ENCODE measurements at regions not wholly inside any gene's neighbourhood (a gene's known extent, or its start where the extent isn't known, plus 50 kb on each side); places are given as distances from the start of the nearest gene placed in this dataset.

- no peak for DNase-seq
- Histone ChIP-seq H3K4me3 (no peak overlapping the region), H3K4me1 (no peaks in the 10 kb centered on the region), H3K9me3 (no peaks in the 10 kb centered on the region), H3K27ac (no peak overlapping the region), H3K36me3 (no peaks in the 10 kb centered on the region), H3K27me3 (no peaks in the 10 kb centered on the region)
- TF ChIP-seq CTCF (IDR thresholded peaks at IDR 0.05), result no peak
- TF ChIP-seq POLR2A (IDR thresholded peaks at IDR 0.05), result no peak
Measured at GRCh38 chr1:82707681-82708080, 906.9 kb downstream of the ADGRL2 start.

DNA sequence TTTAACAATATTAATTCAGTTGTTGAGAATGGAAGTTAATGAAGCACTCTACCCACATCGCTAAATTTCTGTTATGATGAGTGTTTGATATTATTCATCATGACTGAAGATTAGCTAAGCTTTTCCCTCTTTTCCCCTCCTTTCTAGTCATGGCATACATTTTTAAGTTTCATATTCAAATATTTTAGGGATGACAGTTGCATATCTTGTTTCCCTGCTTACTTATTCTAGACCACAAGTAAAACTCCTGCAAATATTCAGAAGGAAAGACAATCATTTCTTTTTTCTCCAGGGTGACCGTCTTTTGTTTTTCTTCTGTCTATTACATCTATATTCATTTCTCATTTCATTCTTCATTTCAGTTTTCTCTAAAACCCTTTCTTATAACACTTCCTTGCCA is 906.0 kb downstream of the ADGRL2 start:
- Histone ChIP-seq H3K4me1 (no peaks in the 10 kb centered on the region), H3K4me3 (no peak overlapping the region), H3K27ac (no peak overlapping the region), H3K27me3 (no peaks in the 10 kb centered on the region), H3K36me3 (no peaks in the 10 kb centered on the region), H3K9me3 (no peaks in the 10 kb centered on the region)
- TF ChIP-seq CTCF (IDR thresholded peaks at IDR 0.05) (no peak), POLR2A (IDR thresholded peaks at IDR 0.05) (no peak)
- DNase-seq, result no peak

- no peak for DNase-seq
- no peaks in the 10 kb centered on the region for H3K27me3 ChIP-seq
- no peaks in the 10 kb centered on the region for H3K4me1 ChIP-seq
- no peak overlapping the region for H3K4me3 ChIP-seq
- no peaks in the 10 kb centered on the region for H3K9me3 ChIP-seq
- no peaks in the 10 kb centered on the region for H3K36me3 ChIP-seq
- no peak for TF ChIP-seq POLR2A (IDR thresholded peaks at IDR 0.05)
- TF ChIP-seq CTCF (IDR thresholded peaks at IDR 0.05), result no peak
- H3K27ac ChIP-seq, result no peak overlapping the region
Measured at GRCh38 chr1:82704966-82705365, 904.2 kb downstream of the ADGRL2 start.

DNA sequence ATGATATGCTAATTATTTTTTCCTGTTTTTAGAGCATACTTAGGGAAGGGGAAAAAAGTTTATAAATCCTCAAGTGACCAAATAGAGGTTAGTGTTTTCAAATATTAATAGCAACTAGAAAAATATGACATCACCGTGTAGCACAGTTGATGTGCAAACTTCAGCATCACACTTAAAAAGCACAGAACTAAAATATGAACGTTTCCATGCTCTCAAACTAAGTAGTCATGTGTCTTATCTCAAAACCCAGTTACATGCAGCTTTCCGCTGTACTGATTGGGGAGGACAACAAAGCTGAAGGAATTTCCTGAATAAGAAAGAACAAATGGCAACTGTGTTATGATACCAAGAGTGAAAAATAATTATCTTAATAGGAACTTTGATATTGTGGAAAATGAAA is 903.7 kb downstream of the ADGRL2 start:
- no peaks in the 10 kb centered on the region for H3K27me3 ChIP-seq
- no peak for DNase-seq
- H3K27ac ChIP-seq, result no peak overlapping the region
- no peak for TF ChIP-seq POLR2A (IDR thresholded peaks at IDR 0.05)
- no peak for TF ChIP-seq CTCF (IDR thresholded peaks at IDR 0.05)
- H3K9me3 ChIP-seq, result no peaks in the 10 kb centered on the region
- H3K4me1 ChIP-seq, result no peaks in the 10 kb centered on the region
- no peak overlapping the region for H3K4me3 ChIP-seq
- H3K36me3 ChIP-seq, result no peaks in the 10 kb centered on the region

GRCh38 chr1:82703951-82704350 is 903.2 kb downstream of the ADGRL2 start:
- no peak for DNase-seq
- TF ChIP-seq CTCF (IDR thresholded peaks at IDR 0.05) (no peak), POLR2A (IDR thresholded peaks at IDR 0.05) (no peak)
- Histone ChIP-seq H3K9me3 (no peaks in the 10 kb centered on the region), H3K4me1 (no peaks in the 10 kb centered on the region), H3K4me3 (no peak overlapping the region), H3K27me3 (no peaks in the 10 kb centered on the region), H3K36me3 (no peaks in the 10 kb centered on the region), H3K27ac (no peak overlapping the region)

GRCh38 chr1:82700476-82700875 is 899.7 kb downstream of the ADGRL2 start:
- DNase-seq, result no peak

More at GRCh38 chr1:82700476-82700875, 899.7 kb downstream of the ADGRL2 start:
- Histone ChIP-seq H3K4me1 (no peaks in the 10 kb centered on the region), H3K27ac (no peak overlapping the region), H3K36me3 (no peaks in the 10 kb centered on the region), H3K9me3 (no peaks in the 10 kb centered on the region), H3K4me3 (no peak overlapping the region), H3K27me3 (no peaks in the 10 kb centered on the region)
- TF ChIP-seq POLR2A (IDR thresholded peaks at IDR 0.05) (no peak), CTCF (IDR thresholded peaks at IDR 0.05) (no peak)

Data from Peyer's patch (tissue), 4 donors.